Heart right ventricle (tissue), 16 donors: ENCODE measurements at regions not wholly inside any gene's neighbourhood (a gene's known extent, or its start where the extent isn't known, plus 50 kb on each side); places are given as distances from the start of the nearest gene placed in this dataset.

Experiments
- ATAC-seq, 8 donors: fragments of 200-7000 bp; cut with Tn5 transposase; one replicate each; pipeline ENCODE4 v1.9.1; 2020; ENCODE audit warnings: mild to moderate bottlenecking in 8 of 8, moderate library complexity in 8 of 8, moderate number of reproducible peaks in 1 of 8
- DNase-seq, 2 donors: peaks; one replicate each; pipeline ENCODE4 v3.0.0-alpha.2; 2020
- H3K27ac ChIP-seq, 10 donors: fragments of 200-600 bp; sonication (generic) in 2 of 10; one replicate each; pipeline versions ENCODE4 v1.5.0 to v1.8.0; 2020 to 2022; ENCODE audit warnings: mild to moderate bottlenecking in 3 of 10
- H3K27me3 ChIP-seq, 7 donors: fragments of 200-600 bp; one replicate each; pipeline ENCODE4 v1.8.0; 2021 to 2022; ENCODE audit warnings: mild to moderate bottlenecking in 2 of 7
- H3K36me3 ChIP-seq, 9 donors: fragments of 200-600 bp; sonication (generic) in 1 of 9; one replicate each; pipeline versions ENCODE4 v1.5.0 to v1.8.0; 2020 to 2022; ENCODE audit warnings: mild to moderate bottlenecking in 2 of 9
- H3K4me1 ChIP-seq, 9 donors: fragments of 200-600 bp; sonication (generic) in 1 of 9; one replicate each; pipeline versions ENCODE4 v1.5.0 to v1.8.0; 2020 to 2022; ENCODE audit warnings: mild to moderate bottlenecking in 4 of 9
- H3K4me3 ChIP-seq, 10 donors: fragments of 200-600 bp; sonication (generic) in 2 of 10; one replicate each; pipeline versions ENCODE4 v1.5.0 to v1.8.0; 2020 to 2022; ENCODE audit warnings: mild to moderate bottlenecking in 7 of 10, moderate library complexity in 2 of 10
- H3K9me3 ChIP-seq, 11 donors: fragments of 200-600 bp in 10 of 11; sonication (generic) in 2 of 11; one replicate each; pipeline versions ENCODE4 v1.5.0 to v1.8.0; 2013 to 2022; ENCODE audit warnings: mild to moderate bottlenecking in 2 of 11, control low read depth in 1 of 11, moderate library complexity in 1 of 11
- CTCF ChIP-seq, 9 donors: fragments of 200-600 bp; sonication (generic) in 2 of 9; IDR thresholded peaks; one replicate each; pipeline versions ENCODE4 v1.5.0 to v1.8.0; 2021 to 2022; ENCODE audit warnings: antibody characterized with exemption in 9 of 9, mild to moderate bottlenecking in 5 of 9, moderate library complexity in 1 of 9
- WGBS, 2 donors: extraction: QIAGEN DNeasy Blood & Tissue Kit; methylation state at CpG; one replicate each; pipeline ENCODE4 v1.1.7; 2013; ENCODE audit warnings: inconsistent platforms in 1 of 2; 5-methylcytosine and 5-hydroxymethylcytosine counted together
- intact Hi-C, 10 donors: fragments of 100-400 bp; cut with DNase I; formaldehyde crosslinking; loops; one replicate each; pipeline versions ENCODE4 v1.11.1 to v1.14.2; 2022
- donor health status: Arrhythmogenic right ventricular cardiomyopathy.
- donor health status: ischemic (EF 13 %, LVEDD 7.1; RV severe dilation, severe dysfunction).
- donor health status: healthy with polysubstance abuse.
- donor health status: DM: no; HTN: yes; CAD: no.
- donor health status: DM: no; HTN: no; CAD: no.
- donor health status: ischemic (EF 25% LVEDD 6.9; RV normal size, moderate dysfunction).
- donor health status: ischemic (EF 25% LVEDD 5.7; RV mildly dilated, moderate dysfunction).
- donor health status: healthy.
- donor health status: DM: yes; HTN: yes; CAD: no.
- donor health status: Ischemic cardiomyopathy.
- donor health status: ischemic (EF 35%, LVEDD 5.7; RV mildly dilated, moderate dysfunction).
- donor health status: nonischemic (EF 11% LVEDD 7.7; RV severe dilation, severe dysfunction).
- donor health status: DM: yes; HTN: yes; CAD: no.
- donor health status: PGD.
- donor health status: ischemic (EF 29% LVEDD 5.4; RV normal size, mild dysfunction).
- donor health status: nonischemic (EF 23%, LVEDD 6.1; RV moderate dilation, normal function).

GRCh38 chr5:143494162-143494561, 90.7 kb upstream of the NR3C1 start:
- intact Hi-C loops = no loop called here
- no peak overlapping the region for H3K27ac ChIP-seq
- 93 to 98% methylated on average over 2 of the region's 2 CpGs for WGBS, 2 donors
- TF ChIP-seq CTCF (IDR thresholded peaks at IDR 0.05) = no peak
- peaks cover 13 to 42% (median 28%) of the 10 kb centered on the region in 9 donors for H3K4me1 ChIP-seq
- H3K36me3 ChIP-seq = no peaks in the 10 kb centered on the region
- H3K9me3 ChIP-seq = no peaks in the 10 kb centered on the region
- no peak for ATAC-seq
- H3K4me3 ChIP-seq = no peak overlapping the region
- DNase-seq = no peak
- H3K27me3 ChIP-seq = no peaks in the 10 kb centered on the region

GRCh38 chr5:143492783-143493182, 89.3 kb upstream of the NR3C1 start:
- no peaks in the 10 kb centered on the region for H3K27me3 ChIP-seq
- peaks cover 13 to 42% (median 26%) of the 10 kb centered on the region in 9 donors for H3K4me1 ChIP-seq
- DNase-seq (no peak), ATAC-seq (no peak)
- no peak for TF ChIP-seq CTCF (IDR thresholded peaks at IDR 0.05)
- no peaks in the 10 kb centered on the region for H3K36me3 ChIP-seq
- no peak overlapping the region for H3K4me3 ChIP-seq
- H3K9me3 ChIP-seq = no peaks in the 10 kb centered on the region
- intact Hi-C loops = no loop called here
- no peak overlapping the region for H3K27ac ChIP-seq

GRCh38 chr5:143491646-143492045, 88.2 kb upstream of the NR3C1 start:
- no peak for TF ChIP-seq CTCF (IDR thresholded peaks at IDR 0.05)
- Histone ChIP-seq H3K4me3 (no peak overlapping the region), H3K27ac (no peak overlapping the region), H3K36me3 (no peaks in the 10 kb centered on the region), H3K4me1 (peaks cover 11 to 38% (median 24%) of the 10 kb centered on the region in 9 donors), H3K27me3 (no peaks in the 10 kb centered on the region), H3K9me3 (no peaks in the 10 kb centered on the region)
- 94 to 98% methylated on average over 3 of the region's 3 CpGs for WGBS, 2 donors
- intact Hi-C loops = no loop called here
- ATAC-seq (no peak), DNase-seq (no peak)

GRCh38 chr5:143488381-143488780, 84.9 kb upstream of the NR3C1 start:
- H3K27ac ChIP-seq = no peak overlapping the region
- ATAC-seq (no peak), DNase-seq (no peak)
- no peaks in the 10 kb centered on the region for H3K9me3 ChIP-seq
- intact Hi-C loops = no loop called here
- H3K36me3 ChIP-seq = no peaks in the 10 kb centered on the region
- 59 to 74% methylated on average over 3 of the region's 3 CpGs for WGBS, 2 donors
- no peak for TF ChIP-seq CTCF (IDR thresholded peaks at IDR 0.05)
- H3K4me3 ChIP-seq = no peak overlapping the region
- peaks cover 0 to 11% (median 6%) of the 10 kb centered on the region in 9 donors for H3K4me1 ChIP-seq
- H3K27me3 ChIP-seq = no peaks in the 10 kb centered on the region

GRCh38 chr5:143484601-143485000, 81.1 kb upstream of the NR3C1 start:
- intact Hi-C loops = no loop called here
- TF ChIP-seq CTCF (IDR thresholded peaks at IDR 0.05) = no peak
- no peaks in the 10 kb centered on the region for H3K9me3 ChIP-seq
- ATAC-seq (no peak), DNase-seq (no peak)
- H3K27ac ChIP-seq = no peak overlapping the region
- H3K36me3 ChIP-seq = no peaks in the 10 kb centered on the region
- 62 to 67% methylated on average over 1 of the region's 1 CpG for WGBS, 2 donors
- peaks cover 0 to 14% (median 3%) of the 10 kb centered on the region in 9 donors for H3K4me1 ChIP-seq
- no peaks in the 10 kb centered on the region for H3K27me3 ChIP-seq
- no peak overlapping the region for H3K4me3 ChIP-seq
